ENCODE measurements at regions not wholly inside any gene's neighbourhood (a gene's known extent, or its start where the extent isn't known, plus 50 kb on each side); places are given as distances from the start of the nearest gene placed in this dataset.
"Not testable (repeated sequence)": the region's sequence is repeated elsewhere in the genome, so short reads cannot be mapped to it uniquely, and the experiment has no call there.

GRCh38 chr2:83860320-83860719, 598.8 kb downstream of the SUCLG1 start:
- no peak for DNase-seq

GRCh38 chr2:83859553-83859952, 599.5 kb downstream of the SUCLG1 start:
- DNase-seq = no peak

GRCh38 chr2:83851066-83851465, 608.0 kb downstream of the SUCLG1 start:
- no peak for DNase-seq

GRCh38 chr2:83850071-83850725, 608.9 kb downstream of the SUCLG1 start:
- no peak for DNase-seq

- DNase-seq = no peak
These were observed 614.6 kb downstream of the SUCLG1 start for GRCh38 chr2:83844490-83844889.

- DNase-seq = no peak
These were observed 616.7 kb downstream of the SUCLG1 start for GRCh38 chr2:83842421-83842820.

GRCh38 chr2:83837823-83838222, 621.3 kb downstream of the SUCLG1 start:
- DNase-seq = no peak

- no peak for DNase-seq
These were observed 631.5 kb downstream of the SUCLG1 start for GRCh38 chr2:83827618-83828017.

GRCh38 chr2:83826577-83826976, 632.5 kb downstream of the SUCLG1 start:
- DNase-seq = no peak

- no peak for DNase-seq
These were observed 635.9 kb downstream of the SUCLG1 start for GRCh38 chr2:83823229-83823628.

GRCh38 chr2:83817511-83817910, 641.6 kb downstream of the SUCLG1 start:
- no peak for DNase-seq

- DNase-seq = no peak
These were observed 650.2 kb downstream of the SUCLG1 start for GRCh38 chr2:83808878-83809277.

- DNase-seq = no peak
These were observed 656.5 kb downstream of the SUCLG1 start for GRCh38 chr2:83802604-83803003.

- DNase-seq = no peak
These were observed 663.3 kb downstream of the SUCLG1 start for GRCh38 chr2:83795777-83796176.

- DNase-seq = not testable (repeated sequence)
These were observed 668.6 kb downstream of the SUCLG1 start for GRCh38 chr2:83790467-83790866.

GRCh38 chr2:83789674-83790073, 669.4 kb downstream of the SUCLG1 start:
- DNase-seq = not testable (repeated sequence)

- DNase-seq = not testable (repeated sequence)
These were observed 670.0 kb downstream of the SUCLG1 start for GRCh38 chr2:83788938-83789566.

- DNase-seq = no peak
These were observed 671.9 kb downstream of the SUCLG1 start for GRCh38 chr2:83787189-83787588.

- DNase-seq = no peak
These were observed 672.9 kb downstream of the SUCLG1 start for GRCh38 chr2:83786140-83786539.

- DNase-seq = no peak
These were observed 674.1 kb downstream of the SUCLG1 start for GRCh38 chr2:83784947-83785346.

GRCh38 chr2:83784315-83784714, 674.8 kb downstream of the SUCLG1 start:
- DNase-seq = no peak

GRCh38 chr2:83782122-83782521, 677.0 kb downstream of the SUCLG1 start:
- no peak for DNase-seq

- DNase-seq = no peak
These were observed 694.6 kb downstream of the SUCLG1 start for GRCh38 chr2:83764447-83765005.

GRCh38 chr2:83757329-83757728, 701.8 kb downstream of the SUCLG1 start:
- DNase-seq = no peak

- DNase-seq = no peak
These were observed 702.9 kb downstream of the SUCLG1 start for GRCh38 chr2:83756219-83756618.

Data from NCI-H187 treated with DMSO at 0.1 percent for 48 hours (cell line).